BLaER1 treated with 17β-estradiol and CSF1 and Interleukin-3, amounts not matched to agents 10 nM and 100 nM (cell line): ENCODE measurements at regions not wholly inside any gene's neighbourhood (a gene's known extent, or its start where the extent isn't known, plus 50 kb on each side); places are given as distances from the start of the nearest gene placed in this dataset.
A peak's percentile ranks its signal among the peaks of the same experiment; 100 is the strongest.

Experiments used
- H3K27ac ChIP-seq, 11 experiments: shearing (Covaris generic); formaldehyde crosslinking; 2 replicates each; pipeline ENCODE4 v1.8.1; 2022
- H3K27me3 ChIP-seq, 11 experiments: shearing (Covaris generic); formaldehyde crosslinking; 2 replicates each; pipeline ENCODE4 v1.8.1; 2022
- H3K36me3 ChIP-seq, 11 experiments: shearing (Covaris generic); formaldehyde crosslinking; 2 replicates each; pipeline ENCODE4 v1.8.1; 2022
- H3K4me1 ChIP-seq, 10 experiments: shearing (Covaris generic); formaldehyde crosslinking; 2 replicates each; pipeline ENCODE4 v1.8.1; 2022
- H3K4me2 ChIP-seq, 11 experiments: shearing (Covaris generic); formaldehyde crosslinking; 2 replicates each; pipeline ENCODE4 v1.8.1; 2022
- H3K4me3 ChIP-seq, 10 experiments: shearing (Covaris generic); formaldehyde crosslinking; 2 replicates each; pipeline ENCODE4 v1.8.1; 2022
- H3K9ac ChIP-seq, 11 experiments: shearing (Covaris generic); formaldehyde crosslinking; 2 replicates each; pipeline ENCODE4 v1.8.1; 2022
- H3K9me3 ChIP-seq, 11 experiments: shearing (Covaris generic); formaldehyde crosslinking; replicated peaks in 1 of 11; 2 replicates each; pipeline ENCODE4 v1.8.1; 2022
- H4K20me1 ChIP-seq, 11 experiments: shearing (Covaris generic); formaldehyde crosslinking; 2 replicates each; pipeline ENCODE4 v1.8.1; 2022
- Cebpa-rat ChIP-seq, 11 experiments: shearing (Covaris generic); IDR thresholded peaks; 2 replicates each; pipeline ENCODE4 v1.8.1; 2022

DNA sequence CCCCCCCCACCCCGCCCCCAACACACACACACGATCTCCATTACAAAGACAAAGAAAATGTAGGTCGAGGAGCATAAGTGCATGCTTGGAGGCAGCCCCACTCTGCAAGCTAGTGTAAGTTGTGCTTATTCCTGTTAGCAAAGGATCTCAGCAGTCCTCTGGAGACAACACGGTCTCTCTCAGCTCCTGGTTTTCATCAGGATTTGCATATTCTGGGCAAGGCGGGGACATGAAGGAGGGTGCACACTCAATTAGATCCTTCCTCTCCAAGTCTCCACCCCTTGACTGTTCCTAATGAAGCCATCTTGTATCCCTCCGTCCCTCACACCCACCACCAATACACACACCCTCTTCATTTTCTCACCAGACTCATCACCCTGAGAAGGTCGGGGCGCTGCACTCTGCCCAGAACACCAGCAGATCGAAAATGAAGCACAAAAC, 63.8 kb downstream of the MRPL46 start:
- H3K4me1 ChIP-seq = peaks cover 22 to 65% (median 54%) of the 10 kb centered on the region in 10 experiments
- H3K4me2 ChIP-seq = peak overlapping the region in 9 of 11 experiments; percentile 10 to 94 (median 83); a peak in 17 of 22 replicates
- no peak for TF ChIP-seq Cebpa-rat (IDR thresholded peaks at IDR 0.05)

DNA sequence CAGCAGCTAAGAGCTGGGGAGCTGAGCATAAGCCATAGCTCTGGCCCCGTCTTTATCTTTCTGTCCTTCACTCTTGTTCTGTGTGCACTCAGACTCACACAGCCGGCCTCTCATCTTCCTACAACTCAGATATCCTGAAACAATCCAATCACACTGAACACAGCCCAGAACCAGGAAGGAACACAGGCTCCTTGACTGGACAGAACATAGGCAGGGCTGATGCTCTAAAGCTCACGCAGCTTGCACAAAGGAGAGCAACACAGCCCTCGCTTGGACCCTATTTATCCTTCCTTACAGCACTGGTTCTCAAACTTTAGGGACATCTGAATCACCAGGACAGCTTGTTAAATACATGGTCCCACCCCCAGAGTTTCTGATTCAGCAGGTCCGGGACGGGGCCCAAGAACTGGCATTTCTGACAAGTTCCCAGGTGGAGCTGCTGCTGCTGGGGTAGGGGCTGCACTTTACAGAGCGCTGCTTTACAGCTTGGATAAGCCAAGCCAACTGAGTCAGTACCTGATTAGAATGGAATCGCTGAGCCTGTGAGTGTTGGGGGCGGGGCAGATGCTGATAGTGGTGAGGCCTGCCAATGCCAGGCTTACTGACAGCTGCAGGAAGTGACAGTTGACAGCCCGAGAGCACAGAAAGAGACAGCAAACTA, 65.1 kb downstream of the MRPL46 start:
- H3K27me3 ChIP-seq = no peaks in the 10 kb centered on the region
- peak overlapping the region; percentile 71 to 94 (median 83) for H3K4me2 ChIP-seq
- H4K20me1 ChIP-seq = no peaks in the 10 kb centered on the region
- no peak for TF ChIP-seq Cebpa-rat (IDR thresholded peaks at IDR 0.05)
- no peaks in the 10 kb centered on the region for H3K36me3 ChIP-seq
- peak overlapping the region in 10 of 11 experiments; percentile 6 to 89 (median 82); a peak in 19 of 22 replicates for H3K27ac ChIP-seq
- H3K4me1 ChIP-seq = peaks cover 22 to 78% (median 65%) of the 10 kb centered on the region in 10 experiments
- H3K4me3 ChIP-seq = peak overlapping the region in 9 of 10 experiments; percentile 13 to 52 (median 37); a peak in 15 of 20 replicates
- peaks cover 14 to 29% (median 22%) of the 10 kb centered on the region in 11 experiments; a peak in 21 of 22 replicates for H3K9me3 ChIP-seq
- H3K9ac ChIP-seq = peak overlapping the region; percentile 4 to 80 (median 70); a peak in 20 of 22 replicates

More for the DNA sequence above, 63.8 kb downstream of the MRPL46 start:
- Histone ChIP-seq H3K27ac (peak overlapping the region in 8 of 11 experiments; percentile 13 to 89 (median 83); a peak in 15 of 22 replicates), H3K4me3 (peak overlapping the region in 1 of 10 experiments; percentile 20; a peak in 1 of 20 replicates), H3K27me3 (no peaks in the 10 kb centered on the region), H3K9me3 (peaks cover 14 to 29% (median 22%) of the 10 kb centered on the region in 11 experiments; a peak in 21 of 22 replicates), H3K9ac (peak overlapping the region in 2 of 11 experiments; percentile 34 to 78; a peak in 2 of 22 replicates), H3K36me3 (no peaks in the 10 kb centered on the region), H4K20me1 (no peaks in the 10 kb centered on the region)

DNA sequence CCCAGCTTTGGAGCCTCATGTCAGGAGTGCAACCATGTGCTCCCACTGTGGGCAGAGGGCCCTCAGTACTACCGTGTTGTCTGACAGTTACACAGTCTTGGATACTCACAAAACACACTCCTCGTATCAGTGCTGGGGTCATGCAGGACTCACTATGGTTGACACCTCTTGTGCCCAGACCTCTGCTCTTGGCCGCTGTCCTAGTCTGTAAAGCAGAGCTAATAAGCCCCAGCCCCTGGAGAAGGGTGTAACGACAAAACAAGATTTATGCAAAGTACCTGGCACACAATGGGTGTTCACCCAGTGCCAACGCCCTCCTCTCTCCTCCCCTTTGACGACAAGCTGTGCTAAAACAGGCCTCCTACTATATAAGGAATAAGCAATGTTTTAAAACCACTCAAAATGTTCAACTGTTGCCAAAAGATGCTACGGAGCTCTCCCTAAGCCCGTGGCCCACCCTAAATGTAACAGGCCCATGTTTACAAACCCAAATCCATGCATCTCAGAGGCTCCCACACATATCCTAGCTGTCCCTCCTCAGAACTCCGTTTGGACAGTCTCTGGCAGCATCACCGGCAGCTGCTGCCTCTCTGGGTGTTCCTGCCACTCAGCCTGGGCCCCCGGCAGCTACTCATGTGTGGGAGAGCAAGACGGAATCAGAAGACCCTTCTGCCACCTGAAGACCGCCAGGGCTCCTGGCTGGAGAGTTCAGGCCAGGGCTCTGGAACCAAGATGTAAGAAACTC, 65.8 kb downstream of the MRPL46 start:
- H3K4me2 ChIP-seq = peak overlapping the region; percentile 71 to 94 (median 83)
- peaks cover 14 to 29% (median 22%) of the 10 kb centered on the region in 11 experiments; a peak in 21 of 22 replicates for H3K9me3 ChIP-seq
- H3K27me3 ChIP-seq = no peaks in the 10 kb centered on the region
- peak overlapping the region in 6 of 10 experiments; percentile 11 to 52 (median 40); a peak in 7 of 20 replicates for H3K4me3 ChIP-seq
- no peaks in the 10 kb centered on the region for H3K36me3 ChIP-seq
- no peaks in the 10 kb centered on the region for H4K20me1 ChIP-seq
- peak overlapping the region in 10 of 11 experiments; percentile 6 to 89 (median 82); a peak in 18 of 22 replicates for H3K27ac ChIP-seq
- peaks cover 26 to 85% (median 70%) of the 10 kb centered on the region in 10 experiments for H3K4me1 ChIP-seq
- TF ChIP-seq Cebpa-rat (IDR thresholded peaks at IDR 0.05) = no peak
- peak overlapping the region in 10 of 11 experiments; percentile 17 to 80 (median 71); a peak in 18 of 22 replicates for H3K9ac ChIP-seq

DNA sequence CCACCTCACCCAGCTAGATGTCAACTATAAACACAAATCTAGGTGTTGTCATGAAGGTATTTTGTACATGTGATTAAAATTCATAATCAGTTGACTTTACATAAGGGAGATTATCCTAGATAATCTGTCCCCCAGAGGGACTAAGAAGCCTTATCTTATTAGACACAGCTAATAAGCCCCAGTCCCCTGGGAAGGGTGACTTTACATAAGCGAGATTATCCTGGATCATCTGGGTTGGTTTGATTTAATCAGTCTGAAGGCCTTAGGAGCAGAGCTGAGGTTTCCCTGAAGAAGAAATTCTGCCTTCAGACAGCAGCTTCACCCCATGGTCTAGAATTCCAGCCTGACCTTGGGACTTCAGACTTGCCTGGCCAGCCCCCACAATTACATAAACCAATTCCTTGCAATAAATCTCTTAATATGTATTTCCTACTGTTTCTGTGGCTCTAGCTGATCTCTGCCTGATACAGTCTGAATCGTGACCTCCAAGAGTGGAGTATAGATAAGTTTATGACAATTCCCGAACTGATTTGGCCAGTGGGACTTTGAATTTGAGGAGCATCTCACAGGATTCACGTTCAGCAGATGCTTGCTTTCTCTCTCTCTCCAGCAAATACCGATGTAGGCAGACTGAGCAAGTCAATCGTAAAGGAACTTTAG, 66.5 kb downstream of the MRPL46 start:
- Histone ChIP-seq H3K36me3 (no peaks in the 10 kb centered on the region), H3K27ac (peak overlapping the region in 9 of 11 experiments; percentile 39 to 89 (median 82); a peak in 16 of 22 replicates), H3K4me2 (peak overlapping the region; percentile 71 to 94 (median 83)), H3K27me3 (no peaks in the 10 kb centered on the region), H3K4me1 (peaks cover 33 to 92% (median 77%) of the 10 kb centered on the region in 10 experiments), H3K9me3 (peaks cover 8 to 22% (median 16%) of the 10 kb centered on the region in 11 experiments; a peak in 21 of 22 replicates), H3K9ac (peak overlapping the region in 8 of 11 experiments; percentile 61 to 80 (median 74); a peak in 15 of 22 replicates), H4K20me1 (no peaks in the 10 kb centered on the region), H3K4me3 (peak overlapping the region in 1 of 10 experiments; percentile 43; a peak in 1 of 20 replicates)
- no peak for TF ChIP-seq Cebpa-rat (IDR thresholded peaks at IDR 0.05)

DNA sequence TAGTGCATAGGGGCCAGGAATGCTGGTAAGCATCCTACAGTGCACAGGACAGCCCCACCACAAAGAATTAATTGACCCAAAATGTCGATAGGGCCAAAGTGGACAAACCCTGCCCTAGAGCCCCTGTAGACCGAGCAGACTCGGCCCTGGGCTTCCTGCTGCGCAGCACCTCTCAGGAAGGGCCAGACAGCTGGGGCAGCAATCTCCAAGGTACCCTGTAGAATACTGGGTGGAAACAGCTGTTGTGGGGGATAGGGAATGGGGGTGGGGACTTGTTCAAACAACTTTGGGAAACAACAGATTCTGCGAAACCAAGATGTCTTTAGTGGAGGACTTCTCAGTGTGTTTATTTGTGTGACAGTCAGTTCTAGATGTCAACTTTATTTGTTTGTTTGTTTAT, 67.1 kb downstream of the MRPL46 start:
- H3K36me3 ChIP-seq = no peaks in the 10 kb centered on the region
- peak overlapping the region in 9 of 11 experiments; percentile 76 to 94 (median 84); a peak in 16 of 22 replicates for H3K4me2 ChIP-seq
- TF ChIP-seq Cebpa-rat (IDR thresholded peaks at IDR 0.05) = no peak
- H3K27ac ChIP-seq = peak overlapping the region in 6 of 11 experiments; percentile 82 to 89 (median 85); a peak in 10 of 22 replicates
- H3K27me3 ChIP-seq = no peaks in the 10 kb centered on the region
- peak overlapping the region in 5 of 11 experiments; percentile 70 to 80 (median 78); a peak in 4 of 22 replicates for H3K9ac ChIP-seq
- H3K4me3 ChIP-seq = no peak overlapping the region
- H3K4me1 ChIP-seq = peaks cover 39 to 98% (median 83%) of the 10 kb centered on the region in 10 experiments
- H3K9me3 ChIP-seq = peaks cover 2 to 22% (median 15%) of the 10 kb centered on the region in 11 experiments; a peak in 20 of 22 replicates
- no peaks in the 10 kb centered on the region for H4K20me1 ChIP-seq

DNA sequence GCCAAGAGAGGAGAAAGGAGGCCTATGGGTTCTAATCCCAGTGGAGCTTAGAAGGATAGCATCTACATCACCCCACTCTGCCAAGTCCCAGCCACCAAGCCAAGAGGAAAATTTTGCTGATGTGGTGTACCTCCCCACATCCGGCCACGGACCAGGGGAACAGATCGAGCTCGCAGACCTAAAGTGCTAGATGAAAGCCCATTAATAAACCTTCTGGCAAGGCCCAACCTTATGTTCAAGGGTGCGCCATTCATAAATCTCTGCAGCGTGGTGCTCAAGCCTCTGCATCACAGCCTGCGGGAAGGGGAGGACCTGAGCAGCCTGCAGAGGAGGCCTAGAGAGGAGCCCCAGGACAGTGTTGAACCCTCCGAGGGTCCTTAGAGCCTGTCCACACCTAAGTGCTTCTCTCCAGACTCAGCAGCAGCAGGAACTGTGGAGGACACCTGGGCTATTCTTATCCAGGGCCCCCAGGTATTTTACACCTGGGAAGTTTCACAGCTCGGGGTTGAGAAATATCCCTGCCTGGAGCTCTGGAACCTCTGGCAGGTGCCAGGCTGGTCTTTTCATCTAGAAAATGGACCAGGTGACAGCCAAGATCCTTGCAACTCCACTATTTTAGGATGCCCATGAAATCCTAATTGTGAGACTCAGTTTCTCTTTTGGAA, 68.0 kb downstream of the MRPL46 start:
- TF ChIP-seq Cebpa-rat (IDR thresholded peaks at IDR 0.05) = no peak
- H3K27ac ChIP-seq = no peak overlapping the region
- no peak overlapping the region for H3K9ac ChIP-seq
- H3K4me3 ChIP-seq = no peak overlapping the region
- no peaks in the 10 kb centered on the region for H3K27me3 ChIP-seq
- peak overlapping the region in 4 of 11 experiments; percentile 68 to 94 (median 82); a peak in 7 of 22 replicates for H3K4me2 ChIP-seq
- peaks cover 0 to 15% (median 7%) of the 10 kb centered on the region in 11 experiments; a peak in 12 of 22 replicates for H3K9me3 ChIP-seq
- peaks cover 48 to 90% (median 83%) of the 10 kb centered on the region in 10 experiments for H3K4me1 ChIP-seq
- H3K36me3 ChIP-seq = no peaks in the 10 kb centered on the region
- H4K20me1 ChIP-seq = no peaks in the 10 kb centered on the region

DNA sequence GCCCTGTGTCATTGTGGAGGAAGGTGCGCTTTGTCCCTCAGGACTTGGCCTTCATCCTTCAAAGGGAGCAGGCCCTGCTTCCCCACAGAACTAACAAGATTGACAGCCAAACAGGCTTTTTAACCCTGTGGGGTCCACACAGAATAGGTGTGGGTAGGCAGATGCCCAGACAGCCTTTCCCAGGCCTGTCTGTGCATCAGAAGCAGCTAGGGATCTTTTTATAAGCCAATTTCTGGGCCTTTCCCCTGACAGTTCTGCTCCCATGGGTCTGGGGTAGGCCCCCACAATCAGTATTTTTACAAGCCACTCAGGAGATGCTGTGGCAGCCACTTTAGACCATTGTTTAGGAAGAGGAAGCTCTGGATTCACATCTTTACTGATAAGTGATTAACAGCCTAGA, 69.2 kb downstream of the MRPL46 start:
- peaks cover 59 to 84% (median 75%) of the 10 kb centered on the region in 10 experiments for H3K4me1 ChIP-seq
- peak overlapping the region in 2 of 11 experiments; percentile 10 to 44; a peak in 3 of 22 replicates for H3K27ac ChIP-seq

More for the DNA sequence above, 69.2 kb downstream of the MRPL46 start:
- no peak overlapping the region for H3K4me3 ChIP-seq
- H3K4me2 ChIP-seq = peak overlapping the region in 8 of 11 experiments; percentile 33 to 94 (median 56); a peak in 16 of 22 replicates
- H3K27me3 ChIP-seq = no peaks in the 10 kb centered on the region
- H3K36me3 ChIP-seq = no peaks in the 10 kb centered on the region
- H3K9ac ChIP-seq = peak overlapping the region in 2 of 11 experiments; percentile 5 to 24; a peak in 1 of 22 replicates
- H4K20me1 ChIP-seq = no peaks in the 10 kb centered on the region
- TF ChIP-seq Cebpa-rat (IDR thresholded peaks at IDR 0.05) = no peak
- peaks cover 0 to 10% (median 7%) of the 10 kb centered on the region in 11 experiments; a peak in 10 of 22 replicates for H3K9me3 ChIP-seq
